Activated CD4-positive, alpha-beta T cell treated with anti-CD3 and anti-CD28 coated beads, Interleukin-2, amount 10 ng/mL, durations not matched to agents 24 days and 14 days (primary cell): ENCODE measurements at regions not wholly inside any gene's neighbourhood (a gene's known extent, or its start where the extent isn't known, plus 50 kb on each side); places are given as distances from the start of the nearest gene placed in this dataset.
A peak's percentile ranks its signal among the peaks of the same experiment; 100 is the strongest.
"Not testable (repeated sequence)": the region's sequence is repeated elsewhere in the genome, so short reads cannot be mapped to it uniquely, and the experiment has no call there.

ENCODE experiments used
- DNase-seq: peaks from one replicate; pipeline ENCODE4 v3.0.0; 2022
- H3K27ac Mint-ChIP-seq: one replicate; pipeline ENCODE4 v1.8.0; 2022; ENCODE audit warnings: mild to moderate bottlenecking, mixed read lengths
- H3K27me3 Mint-ChIP-seq: one replicate; pipeline ENCODE4 v1.8.0; 2022; ENCODE audit warnings: mixed read lengths
- H3K36me3 Mint-ChIP-seq: one replicate; pipeline ENCODE4 v1.8.0; 2022; ENCODE audit warnings: low read depth, mild to moderate bottlenecking, mixed read lengths
- H3K4me1 Mint-ChIP-seq: one replicate; pipeline ENCODE4 v1.8.0; 2021; ENCODE audit warnings: mixed read lengths
- H3K4me3 Mint-ChIP-seq: one replicate; pipeline ENCODE4 v1.8.0; 2022; ENCODE audit warnings: mild to moderate bottlenecking, moderate library complexity, mixed read lengths
- H3K9me3 Mint-ChIP-seq: one replicate; pipeline ENCODE4 v1.8.0; 2021; ENCODE audit warnings: mixed read lengths
- intact Hi-C: fragments of 100-400 bp; cut with micrococcal nuclease; formaldehyde crosslinking; loops from one replicate; pipeline ENCODE4 v1.15.1; 2023

- DNase-seq, intact Hi-C loops, H3K9me3 Mint-ChIP-seq, H3K27me3 Mint-ChIP-seq, H3K27ac Mint-ChIP-seq, H3K36me3 Mint-ChIP-seq: not testable (repeated sequence)
- Mint-ChIP-seq H3K4me3 (peak overlapping the region; percentile 28), H3K4me1 (peaks cover 14% of the 10 kb centered on the region)
These were observed 63.1 kb upstream of the POTEC start for GRCh38 chr18:14606546-14606945.

GRCh38 chr18:14607360-14607759, 64.0 kb upstream of the POTEC start:
- H3K27ac Mint-ChIP-seq, H3K27me3 Mint-ChIP-seq, H3K4me3 Mint-ChIP-seq, H3K36me3 Mint-ChIP-seq, DNase-seq, intact Hi-C loops, H3K9me3 Mint-ChIP-seq: not testable (repeated sequence)
- H3K4me1 Mint-ChIP-seq = peaks cover 17% of the 10 kb centered on the region

GRCh38 chr18:14612422-14612821, 69.0 kb upstream of the POTEC start:
- H3K9me3 Mint-ChIP-seq, H3K36me3 Mint-ChIP-seq, H3K4me3 Mint-ChIP-seq, H3K27me3 Mint-ChIP-seq, H3K27ac Mint-ChIP-seq, intact Hi-C loops, DNase-seq: not testable (repeated sequence)
- H3K4me1 Mint-ChIP-seq = peaks cover 11% of the 10 kb centered on the region

- DNase-seq, H3K9me3 Mint-ChIP-seq, H3K36me3 Mint-ChIP-seq, H3K27me3 Mint-ChIP-seq, H3K27ac Mint-ChIP-seq, H3K4me3 Mint-ChIP-seq, intact Hi-C loops: not testable (repeated sequence)
- peaks cover 11% of the 10 kb centered on the region for H3K4me1 Mint-ChIP-seq
These were observed 71.1 kb upstream of the POTEC start for GRCh38 chr18:14614485-14614884.

- DNase-seq, H3K4me3 Mint-ChIP-seq, H3K4me1 Mint-ChIP-seq, H3K9me3 Mint-ChIP-seq, H3K36me3 Mint-ChIP-seq, H3K27ac Mint-ChIP-seq, intact Hi-C loops, H3K27me3 Mint-ChIP-seq: not testable (repeated sequence)
These were observed 83.9 kb upstream of the POTEC start for GRCh38 chr18:14627336-14627735.

- DNase-seq, H3K4me3 Mint-ChIP-seq, H3K27me3 Mint-ChIP-seq, intact Hi-C loops, H3K27ac Mint-ChIP-seq, H3K9me3 Mint-ChIP-seq, H3K36me3 Mint-ChIP-seq, H3K4me1 Mint-ChIP-seq: not testable (repeated sequence)
These were observed 85.1 kb upstream of the POTEC start for GRCh38 chr18:14628323-14628978.

- H3K27ac Mint-ChIP-seq, H3K4me3 Mint-ChIP-seq, H3K36me3 Mint-ChIP-seq, H3K4me1 Mint-ChIP-seq, H3K9me3 Mint-ChIP-seq, intact Hi-C loops, H3K27me3 Mint-ChIP-seq, DNase-seq: not testable (repeated sequence)
These were observed 85.6 kb upstream of the POTEC start for GRCh38 chr18:14628979-14629325.

- intact Hi-C loops, H3K4me3 Mint-ChIP-seq: not testable (repeated sequence)
These were observed 89.6 kb upstream of the POTEC start for GRCh38 chr18:14632976-14633375.

GRCh38 chr18:14638008-14638407, 94.6 kb upstream of the POTEC start:
- DNase-seq, H3K4me1 Mint-ChIP-seq, H3K27me3 Mint-ChIP-seq, H3K4me3 Mint-ChIP-seq, H3K27ac Mint-ChIP-seq, H3K9me3 Mint-ChIP-seq, intact Hi-C loops, H3K36me3 Mint-ChIP-seq: not testable (repeated sequence)

More at GRCh38 chr18:14632976-14633375, 89.6 kb upstream of the POTEC start:
- not testable (repeated sequence) for H3K36me3 Mint-ChIP-seq, H3K27me3 Mint-ChIP-seq, H3K4me1 Mint-ChIP-seq, H3K9me3 Mint-ChIP-seq, DNase-seq, H3K27ac Mint-ChIP-seq

GRCh38 chr18:14641121-14641520, 97.7 kb upstream of the POTEC start:
- H3K36me3 Mint-ChIP-seq, H3K4me3 Mint-ChIP-seq, H3K27me3 Mint-ChIP-seq, H3K27ac Mint-ChIP-seq, DNase-seq, intact Hi-C loops, H3K4me1 Mint-ChIP-seq, H3K9me3 Mint-ChIP-seq: not testable (repeated sequence)

- intact Hi-C loops, H3K4me1 Mint-ChIP-seq, H3K9me3 Mint-ChIP-seq, DNase-seq, H3K36me3 Mint-ChIP-seq, H3K27ac Mint-ChIP-seq, H3K4me3 Mint-ChIP-seq, H3K27me3 Mint-ChIP-seq: not testable (repeated sequence)
These were observed 100.4 kb upstream of the POTEC start for GRCh38 chr18:14643715-14644290.

GRCh38 chr18:14693051-14693450, 54.9 kb upstream of the ANKRD30B start:
- H3K4me1 Mint-ChIP-seq, H3K4me3 Mint-ChIP-seq, H3K36me3 Mint-ChIP-seq, DNase-seq, H3K9me3 Mint-ChIP-seq, H3K27me3 Mint-ChIP-seq, intact Hi-C loops, H3K27ac Mint-ChIP-seq: not testable (repeated sequence)

- DNase-seq, H3K4me3 Mint-ChIP-seq, intact Hi-C loops, H3K4me1 Mint-ChIP-seq, H3K27ac Mint-ChIP-seq, H3K27me3 Mint-ChIP-seq, H3K9me3 Mint-ChIP-seq, H3K36me3 Mint-ChIP-seq: not testable (repeated sequence)
These were observed 54.1 kb upstream of the ANKRD30B start for GRCh38 chr18:14693882-14694281.

- not testable (repeated sequence) for H3K4me3 Mint-ChIP-seq
These were observed 50.0 kb upstream of the ANKRD30B start for GRCh38 chr18:14698006-14698405.

More at GRCh38 chr18:14698006-14698405, 50.0 kb upstream of the ANKRD30B start:
- H3K36me3 Mint-ChIP-seq, H3K9me3 Mint-ChIP-seq, H3K4me1 Mint-ChIP-seq, intact Hi-C loops, H3K27ac Mint-ChIP-seq, DNase-seq, H3K27me3 Mint-ChIP-seq: not testable (repeated sequence)
